ENCODE measurements at regions not wholly inside any gene's neighbourhood (a gene's known extent, or its start where the extent isn't known, plus 50 kb on each side); places are given as distances from the start of the nearest gene placed in this dataset.

DNA sequence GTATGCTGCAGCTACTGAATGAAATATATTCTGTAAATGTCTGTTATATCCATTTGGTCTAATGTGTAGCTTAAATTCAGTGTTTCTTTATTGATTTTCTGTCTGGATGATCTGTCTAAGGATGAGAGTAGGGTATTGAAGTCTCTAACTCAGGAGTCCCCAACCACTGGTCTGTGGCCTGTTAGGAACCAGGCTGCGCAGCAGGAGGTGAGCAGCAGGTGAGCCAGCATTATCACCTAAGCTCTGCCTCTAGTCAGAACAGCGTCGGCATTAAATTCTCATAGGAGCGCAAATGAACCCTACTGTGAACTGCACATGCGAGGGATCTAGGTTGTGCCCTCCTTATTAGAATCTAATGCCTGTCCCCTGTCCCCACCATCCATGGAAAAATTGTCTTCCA is 329.7 kb upstream of the RGS6 start:
- no peak overlapping the region for H2AFZ ChIP-seq (ENCODE audit: low read depth, low read length)
- H3K4me3 ChIP-seq (ENCODE audit: low read length): no peak overlapping the region
- H3K79me2 ChIP-seq (replicated peaks; ENCODE audit: insufficient read depth, low read length): no peaks in the 10 kb centered on the region
- no peaks in the 10 kb centered on the region for H3K9me2 ChIP-seq (ENCODE audit: insufficient read depth, low read length)
- H3K36me3 ChIP-seq (ENCODE audit: insufficient read depth, low read length): no peaks in the 10 kb centered on the region
- TF ChIP-seq MXI1 (conservative IDR thresholded peaks at IDR 0.05; ENCODE audit: poor library complexity, severe bottlenecking): no peak
- TF ChIP-seq POLR2AphosphoS5 (IDR thresholded peaks at IDR 0.05): no peak
- no peak overlapping the region for H3K9ac ChIP-seq (ENCODE audit: low read length)
- H4K20me1 ChIP-seq (ENCODE audit: insufficient read depth): no peaks in the 10 kb centered on the region
- H3K27ac ChIP-seq (ENCODE audit: low read length): no peak overlapping the region
- H3K9me3 ChIP-seq (ENCODE audit: low read length): peaks cover 4% of the 10 kb centered on the region
- no peaks in the 10 kb centered on the region for H3F3A ChIP-seq (ENCODE audit: insufficient read depth, low read length, poor library complexity, severe bottlenecking)
- H3K27me3 ChIP-seq (ENCODE audit: insufficient read depth, low read depth, low read length): no peaks in the 10 kb centered on the region
- no peak overlapping the region for H3K4me2 ChIP-seq (ENCODE audit: low read length)

DNA sequence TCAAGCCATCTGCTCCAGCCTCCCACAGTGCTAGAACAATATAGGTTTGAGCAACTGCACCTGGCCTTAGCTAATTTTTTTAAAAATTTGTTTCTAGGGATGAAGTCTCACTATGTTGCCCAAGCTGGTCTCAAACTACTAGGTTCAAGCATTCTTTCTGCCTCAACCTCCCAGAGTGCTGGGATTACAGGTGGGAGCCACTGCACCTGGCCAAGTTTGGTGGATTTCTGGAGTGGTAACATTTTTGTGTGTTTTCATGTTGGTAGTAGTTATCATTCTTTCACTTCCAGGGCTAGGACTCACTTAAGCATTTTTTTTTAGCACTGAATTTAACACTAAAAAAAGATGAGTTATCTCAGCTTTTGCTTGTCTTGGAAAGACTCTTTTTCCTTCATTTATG is 328.0 kb upstream of the RGS6 start:
- H3K27ac ChIP-seq (ENCODE audit: low read length): no peak overlapping the region
- H3K9ac ChIP-seq (ENCODE audit: low read length): no peak overlapping the region
- no peak overlapping the region for H3K4me3 ChIP-seq (ENCODE audit: low read length)
- H4K20me1 ChIP-seq (ENCODE audit: insufficient read depth): no peaks in the 10 kb centered on the region
- H3K4me2 ChIP-seq (ENCODE audit: low read length): no peak overlapping the region
- no peaks in the 10 kb centered on the region for H3K27me3 ChIP-seq (ENCODE audit: insufficient read depth, low read depth, low read length)
- peaks cover 4% of the 10 kb centered on the region for H3K9me3 ChIP-seq (ENCODE audit: low read length)
- no peaks in the 10 kb centered on the region for H3K79me2 ChIP-seq (replicated peaks; ENCODE audit: insufficient read depth, low read length)
- no peak overlapping the region for H2AFZ ChIP-seq (ENCODE audit: low read depth, low read length)
- H3K9me2 ChIP-seq (ENCODE audit: insufficient read depth, low read length): no peaks in the 10 kb centered on the region
- no peaks in the 10 kb centered on the region for H3K36me3 ChIP-seq (ENCODE audit: insufficient read depth, low read length)
- TF ChIP-seq, protein P1, sequence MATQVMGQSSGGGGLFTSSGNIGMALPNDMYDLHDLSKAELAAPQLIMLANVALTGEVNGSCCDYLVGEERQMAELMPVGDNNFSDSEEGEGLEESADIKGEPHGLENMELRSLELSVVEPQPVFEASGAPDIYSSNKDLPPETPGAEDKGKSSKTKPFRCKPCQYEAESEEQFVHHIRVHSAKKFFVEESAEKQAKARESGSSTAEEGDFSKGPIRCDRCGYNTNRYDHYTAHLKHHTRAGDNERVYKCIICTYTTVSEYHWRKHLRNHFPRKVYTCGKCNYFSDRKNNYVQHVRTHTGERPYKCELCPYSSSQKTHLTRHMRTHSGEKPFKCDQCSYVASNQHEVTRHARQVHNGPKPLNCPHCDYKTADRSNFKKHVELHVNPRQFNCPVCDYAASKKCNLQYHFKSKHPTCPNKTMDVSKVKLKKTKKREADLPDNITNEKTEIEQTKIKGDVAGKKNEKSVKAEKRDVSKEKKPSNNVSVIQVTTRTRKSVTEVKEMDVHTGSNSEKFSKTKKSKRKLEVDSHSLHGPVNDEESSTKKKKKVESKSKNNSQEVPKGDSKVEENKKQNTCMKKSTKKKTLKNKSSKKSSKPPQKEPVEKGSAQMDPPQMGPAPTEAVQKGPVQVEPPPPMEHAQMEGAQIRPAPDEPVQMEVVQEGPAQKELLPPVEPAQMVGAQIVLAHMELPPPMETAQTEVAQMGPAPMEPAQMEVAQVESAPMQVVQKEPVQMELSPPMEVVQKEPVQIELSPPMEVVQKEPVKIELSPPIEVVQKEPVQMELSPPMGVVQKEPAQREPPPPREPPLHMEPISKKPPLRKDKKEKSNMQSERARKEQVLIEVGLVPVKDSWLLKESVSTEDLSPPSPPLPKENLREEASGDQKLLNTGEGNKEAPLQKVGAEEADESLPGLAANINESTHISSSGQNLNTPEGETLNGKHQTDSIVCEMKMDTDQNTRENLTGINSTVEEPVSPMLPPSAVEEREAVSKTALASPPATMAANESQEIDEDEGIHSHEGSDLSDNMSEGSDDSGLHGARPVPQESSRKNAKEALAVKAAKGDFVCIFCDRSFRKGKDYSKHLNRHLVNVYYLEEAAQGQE (IDR thresholded peaks at IDR 0.05; ENCODE audit: borderline replicate concordance): no peak
- TF ChIP-seq EZH2 (IDR thresholded peaks at IDR 0.05; ENCODE audit: borderline replicate concordance, insufficient read depth, low read length, poor library complexity, severe bottlenecking): no peak
- no peak for TF ChIP-seq EP300 (conservative IDR thresholded peaks at IDR 0.05; ENCODE audit: poor library complexity, severe bottlenecking)
- TF ChIP-seq, protein P2, sequence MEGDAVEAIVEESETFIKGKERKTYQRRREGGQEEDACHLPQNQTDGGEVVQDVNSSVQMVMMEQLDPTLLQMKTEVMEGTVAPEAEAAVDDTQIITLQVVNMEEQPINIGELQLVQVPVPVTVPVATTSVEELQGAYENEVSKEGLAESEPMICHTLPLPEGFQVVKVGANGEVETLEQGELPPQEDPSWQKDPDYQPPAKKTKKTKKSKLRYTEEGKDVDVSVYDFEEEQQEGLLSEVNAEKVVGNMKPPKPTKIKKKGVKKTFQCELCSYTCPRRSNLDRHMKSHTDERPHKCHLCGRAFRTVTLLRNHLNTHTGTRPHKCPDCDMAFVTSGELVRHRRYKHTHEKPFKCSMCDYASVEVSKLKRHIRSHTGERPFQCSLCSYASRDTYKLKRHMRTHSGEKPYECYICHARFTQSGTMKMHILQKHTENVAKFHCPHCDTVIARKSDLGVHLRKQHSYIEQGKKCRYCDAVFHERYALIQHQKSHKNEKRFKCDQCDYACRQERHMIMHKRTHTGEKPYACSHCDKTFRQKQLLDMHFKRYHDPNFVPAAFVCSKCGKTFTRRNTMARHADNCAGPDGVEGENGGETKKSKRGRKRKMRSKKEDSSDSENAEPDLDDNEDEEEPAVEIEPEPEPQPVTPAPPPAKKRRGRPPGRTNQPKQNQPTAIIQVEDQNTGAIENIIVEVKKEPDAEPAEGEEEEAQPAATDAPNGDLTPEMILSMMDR (IDR thresholded peaks at IDR 0.05; ENCODE audit: poor library complexity, severe bottlenecking): no peak
- no peak for TF ChIP-seq SMC3 (conservative IDR thresholded peaks at IDR 0.05; ENCODE audit: poor library complexity)
- TF ChIP-seq TAF1 (IDR thresholded peaks at IDR 0.05; ENCODE audit: low read depth): no peak
- no peak for TF ChIP-seq POLR2AphosphoS5 (IDR thresholded peaks at IDR 0.05)
- no peak for TF ChIP-seq RAD21 (conservative IDR thresholded peaks at IDR 0.05)
- no peak for TF ChIP-seq MXI1 (conservative IDR thresholded peaks at IDR 0.05; ENCODE audit: poor library complexity, severe bottlenecking)
- no peaks in the 10 kb centered on the region for H3F3A ChIP-seq (ENCODE audit: insufficient read depth, low read length, poor library complexity, severe bottlenecking)

DNA sequence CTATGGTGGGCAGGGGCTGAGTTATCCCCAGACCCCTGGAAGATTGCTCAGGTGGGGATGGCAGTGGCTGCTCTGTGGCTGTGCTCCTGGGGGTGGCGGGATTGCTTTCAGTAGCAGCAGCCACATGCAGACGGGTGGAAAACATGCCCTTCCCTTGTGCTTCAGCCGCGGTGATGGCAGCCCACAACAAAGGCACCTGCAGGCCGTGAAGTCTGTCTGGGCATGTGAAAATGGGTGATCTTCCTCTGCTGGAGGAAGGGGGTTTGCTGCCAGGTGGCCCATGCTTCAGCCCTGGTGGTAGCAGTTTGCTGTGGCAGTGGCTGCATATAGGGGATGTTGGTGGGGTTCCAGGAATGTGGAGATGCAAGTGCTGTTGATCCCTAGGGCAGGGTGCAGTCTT is 326.2 kb upstream of the RGS6 start:
- H3K27ac ChIP-seq (ENCODE audit: low read length): no peak overlapping the region
- no peaks in the 10 kb centered on the region for H3K36me3 ChIP-seq (ENCODE audit: insufficient read depth, low read length)
- no peak overlapping the region for H2AFZ ChIP-seq (ENCODE audit: low read depth, low read length)
- H3K4me3 ChIP-seq (ENCODE audit: low read length): no peak overlapping the region
- H4K20me1 ChIP-seq (ENCODE audit: insufficient read depth): no peaks in the 10 kb centered on the region
- TF ChIP-seq EZH2 (IDR thresholded peaks at IDR 0.05; ENCODE audit: borderline replicate concordance, insufficient read depth, low read length, poor library complexity, severe bottlenecking): no peak
- TF ChIP-seq, protein P2 (IDR thresholded peaks at IDR 0.05; ENCODE audit: poor library complexity, severe bottlenecking): no peak
- no peak for TF ChIP-seq SMC3 (conservative IDR thresholded peaks at IDR 0.05; ENCODE audit: poor library complexity)
- no peak for TF ChIP-seq POLR2AphosphoS5 (IDR thresholded peaks at IDR 0.05)
- no peak for TF ChIP-seq MXI1 (conservative IDR thresholded peaks at IDR 0.05; ENCODE audit: poor library complexity, severe bottlenecking)
- TF ChIP-seq TAF1 (IDR thresholded peaks at IDR 0.05; ENCODE audit: low read depth): no peak
- no peak for TF ChIP-seq RAD21 (conservative IDR thresholded peaks at IDR 0.05)
- no peak for TF ChIP-seq EP300 (conservative IDR thresholded peaks at IDR 0.05; ENCODE audit: poor library complexity, severe bottlenecking)
- TF ChIP-seq, protein P1 (IDR thresholded peaks at IDR 0.05; ENCODE audit: borderline replicate concordance): no peak
- H3F3A ChIP-seq (ENCODE audit: insufficient read depth, low read length, poor library complexity, severe bottlenecking): no peaks in the 10 kb centered on the region
- H3K9me3 ChIP-seq (ENCODE audit: low read length): no peaks in the 10 kb centered on the region
- no peaks in the 10 kb centered on the region for H3K27me3 ChIP-seq (ENCODE audit: insufficient read depth, low read depth, low read length)
- no peaks in the 10 kb centered on the region for H3K9me2 ChIP-seq (ENCODE audit: insufficient read depth, low read length)
- H3K4me2 ChIP-seq (ENCODE audit: low read length): no peak overlapping the region
- no peaks in the 10 kb centered on the region for H3K79me2 ChIP-seq (replicated peaks; ENCODE audit: insufficient read depth, low read length)
- H3K9ac ChIP-seq (ENCODE audit: low read length): no peak overlapping the region
